Nephron (organoid): ENCODE measurements at regions not wholly inside any gene's neighbourhood (a gene's known extent, or its start where the extent isn't known, plus 50 kb on each side); places are given as distances from the start of the nearest gene placed in this dataset.
A peak's percentile ranks its signal among the peaks of the same experiment; 100 is the strongest.

Source experiments
- H3K27ac Mint-ChIP-seq, 3 experiments: 2 replicates each; pipeline ENCODE4 v1.8.0; 2020; ENCODE audit warnings: mixed read lengths in 3 of 3, mild to moderate bottlenecking in 2 of 3, moderate library complexity in 1 of 3
- H3K27me3 Mint-ChIP-seq: 2 replicates; pipeline ENCODE4 v1.8.0; 2021; ENCODE audit warnings: low read depth, mild to moderate bottlenecking, moderate library complexity, mixed read lengths
- H3K36me3 Mint-ChIP-seq: 2 replicates; pipeline ENCODE4 v1.8.0; 2020; ENCODE audit warnings: low read depth, mixed read lengths
- H3K4me1 Mint-ChIP-seq: 2 replicates; pipeline ENCODE4 v1.8.0; 2020; ENCODE audit warnings: mixed read lengths
- H3K4me3 Mint-ChIP-seq, 3 experiments: 2 replicates each; pipeline ENCODE4 v1.8.0; 2020; ENCODE audit warnings: mild to moderate bottlenecking in 3 of 3, mixed read lengths in 3 of 3, moderate library complexity in 2 of 3
- H3K9me3 Mint-ChIP-seq: 2 replicates; pipeline ENCODE4 v1.8.0; 2020; ENCODE audit warnings: mixed read lengths
- CTCF ChIP-seq, 3 experiments: fragments of 200-600 bp; sonication (generic); IDR thresholded peaks; one replicate each; pipeline ENCODE4 v1.5.0; 2021; ENCODE audit warnings: antibody characterized with exemption in 3 of 3; ENCODE audit not compliant: unreplicated experiment in 3 of 3

GRCh38 chr7:130881799-130882141 lies 147.8 kb upstream of the KLF14 start:
- Mint-ChIP-seq H3K36me3 (no peaks in the 10 kb centered on the region), H3K4me3 (no peak overlapping the region), H3K27me3 (peaks cover 8% of the 10 kb centered on the region), H3K27ac (no peak overlapping the region), H3K9me3 (no peaks in the 10 kb centered on the region), H3K4me1 (peaks cover 3% of the 10 kb centered on the region)
- TF ChIP-seq CTCF (IDR thresholded peaks at IDR 0.05; ENCODE audit: unreplicated experiment in 3 of 3) = no peak

GRCh38 chr7:130882396-130882795 lies 148.4 kb upstream of the KLF14 start:
- TF ChIP-seq CTCF (IDR thresholded peaks at IDR 0.05; ENCODE audit: unreplicated experiment in 3 of 3) = no peak
- Mint-ChIP-seq H3K9me3 (no peaks in the 10 kb centered on the region), H3K36me3 (no peaks in the 10 kb centered on the region), H3K4me1 (peaks cover 3% of the 10 kb centered on the region), H3K27me3 (peaks cover 8% of the 10 kb centered on the region), H3K27ac (no peak overlapping the region), H3K4me3 (no peak overlapping the region)

GRCh38 chr7:130883928-130884327 lies 149.9 kb upstream of the KLF14 start:
- peaks cover 8% of the 10 kb centered on the region for H3K27me3 Mint-ChIP-seq
- no peaks in the 10 kb centered on the region for H3K36me3 Mint-ChIP-seq
- no peak for TF ChIP-seq CTCF (IDR thresholded peaks at IDR 0.05; ENCODE audit: unreplicated experiment in 3 of 3)
- peaks cover 3% of the 10 kb centered on the region for H3K4me1 Mint-ChIP-seq
- H3K9me3 Mint-ChIP-seq = no peaks in the 10 kb centered on the region
- H3K27ac Mint-ChIP-seq = no peak overlapping the region
- H3K4me3 Mint-ChIP-seq = no peak overlapping the region

GRCh38 chr7:130884437-130885417 lies 150.7 kb upstream of the KLF14 start:
- no peak overlapping the region for H3K4me3 Mint-ChIP-seq
- no peaks in the 10 kb centered on the region for H3K36me3 Mint-ChIP-seq
- H3K9me3 Mint-ChIP-seq = no peaks in the 10 kb centered on the region
- no peak for TF ChIP-seq CTCF (IDR thresholded peaks at IDR 0.05; ENCODE audit: unreplicated experiment in 3 of 3)
- peak overlapping the region; percentile 33 to 83 (median 73) for H3K27ac Mint-ChIP-seq
- H3K4me1 Mint-ChIP-seq = peaks cover 3% of the 10 kb centered on the region
- H3K27me3 Mint-ChIP-seq = peaks cover 8% of the 10 kb centered on the region

GRCh38 chr7:130886438-130887135 lies 152.6 kb upstream of the KLF14 start:
- Mint-ChIP-seq H3K9me3 (no peaks in the 10 kb centered on the region), H3K36me3 (no peaks in the 10 kb centered on the region), H3K27ac (no peak overlapping the region), H3K27me3 (peaks cover 13% of the 10 kb centered on the region), H3K4me1 (peaks cover 15% of the 10 kb centered on the region), H3K4me3 (no peak overlapping the region)
- TF ChIP-seq CTCF (IDR thresholded peaks at IDR 0.05; ENCODE audit: unreplicated experiment in 3 of 3) = no peak
